ENCODE measurements at regions not wholly inside any gene's neighbourhood (a gene's known extent, or its start where the extent isn't known, plus 50 kb on each side); places are given as distances from the start of the nearest gene placed in this dataset.
A peak's percentile ranks its signal among the peaks of the same experiment; 100 is the strongest.
"Not testable (repeated sequence)": the region's sequence is repeated elsewhere in the genome, so short reads cannot be mapped to it uniquely, and the experiment has no call there.

GRCh38 chr5:90284375-90284774 is 125.2 kb downstream of the CETN3 start:
- DNase-seq: no peak

GRCh38 chr5:90279091-90279490 is 130.5 kb downstream of the CETN3 start:
- no peak for DNase-seq

GRCh38 chr5:90274216-90274615 is 135.3 kb downstream of the CETN3 start:
- no peak for DNase-seq

- no peak for DNase-seq
Observed at GRCh38 chr5:90267646-90268045, 141.9 kb downstream of the CETN3 start.

- no peak for DNase-seq
Observed at GRCh38 chr5:90265545-90265857, 144.1 kb downstream of the CETN3 start.

- DNase-seq: peak; percentile 15
Observed at GRCh38 chr5:90264689-90265544, 144.6 kb downstream of the CETN3 start.

- no peak for DNase-seq
Observed at GRCh38 chr5:90263102-90263820, 146.3 kb downstream of the CETN3 start.

- no peak for DNase-seq
Observed at GRCh38 chr5:90251447-90251846, 158.1 kb downstream of the CETN3 start.

- DNase-seq: no peak
Observed at GRCh38 chr5:90248640-90249039, 160.9 kb downstream of the CETN3 start.

GRCh38 chr5:90243848-90244247 is 165.7 kb downstream of the CETN3 start:
- not testable (repeated sequence) for DNase-seq

- no peak for DNase-seq
Observed at GRCh38 chr5:90233476-90233875, 176.1 kb downstream of the CETN3 start.

GRCh38 chr5:90231688-90232087 is 177.9 kb downstream of the CETN3 start:
- no peak for DNase-seq

GRCh38 chr5:90227683-90228082 is 181.9 kb downstream of the CETN3 start:
- DNase-seq: no peak

- DNase-seq: no peak
Observed at GRCh38 chr5:90226433-90227099, 183.0 kb downstream of the CETN3 start.

- no peak for DNase-seq
Observed at GRCh38 chr5:90224342-90224741, 185.2 kb downstream of the CETN3 start.

- no peak for DNase-seq
Observed at GRCh38 chr5:90223756-90224155, 185.8 kb downstream of the CETN3 start.

- DNase-seq: no peak
Observed at GRCh38 chr5:90221951-90222350, 187.6 kb downstream of the CETN3 start.

- DNase-seq: no peak
Observed at GRCh38 chr5:90220554-90220953, 189.0 kb downstream of the CETN3 start.

GRCh38 chr5:90214991-90215390 is 194.6 kb downstream of the CETN3 start:
- no peak for DNase-seq

GRCh38 chr5:90208323-90208722 is 201.2 kb downstream of the CETN3 start:
- DNase-seq: not testable (repeated sequence)

GRCh38 chr5:90201923-90202322 is 207.6 kb downstream of the CETN3 start:
- DNase-seq: no peak

- no peak for DNase-seq
Observed at GRCh38 chr5:90193185-90193822, 216.3 kb downstream of the CETN3 start.

GRCh38 chr5:90191352-90192045 is 218.1 kb downstream of the CETN3 start:
- DNase-seq: no peak

All from central memory CD4-positive, alpha-beta T cell (primary cell).